GM12878 (cell line): ENCODE measurements at regions not wholly inside any gene's neighbourhood (a gene's known extent, or its start where the extent isn't known, plus 50 kb on each side); places are given as distances from the start of the nearest gene placed in this dataset.
"Not testable (repeated sequence)": the region's sequence is repeated elsewhere in the genome, so short reads cannot be mapped to it uniquely, and the experiment has no call there.

Experiments
- ATAC-seq: fragments of 200-7000 bp; cut with Tn5 transposase; 3 replicates; pipeline ENCODE4 v1.9.1; 2020; ENCODE audit warnings: mild to moderate bottlenecking, moderate library complexity
- BruUV-seq: library from RNA; stranded (reverse); fragments of 400-500 nt; replicated peaks from 2 replicates; lab custom pipeline; 2021; lab: Mats Ljungman, UMichigan
- CTCF ChIA-PET: fragments of 300-600 bp; sonication (Branson Sonifier 250); formaldehyde crosslinking; extraction: SDS; loops from one replicate; lab custom pipeline; 2021; ENCODE audit warnings: inconsistent platforms; lab: Yijun Ruan, JAX
- POLR2A ChIA-PET: fragments of 350-600 bp; formaldehyde crosslinking; extraction: SDS; loops from one replicate; lab custom pipeline; 2021; ENCODE audit warnings: inconsistent platforms; lab: Charles Lee
- RAD21 ChIA-PET: fragments of 300-600 bp; sonication (Branson Sonifier 250); formaldehyde crosslinking; loops from one replicate; lab custom pipeline; 2023; ENCODE audit warnings: antibody characterized with exemption; ENCODE audit not compliant: unreplicated experiment; lab: Charles Lee
- SMC1A ChIA-PET: fragments of 300-600 bp; sonication (Branson Sonifier 250); formaldehyde crosslinking; loops from one replicate; lab custom pipeline; 2023; ENCODE audit not compliant: unreplicated experiment, uncharacterized antibody; lab: Charles Lee
- DNase-seq: peaks from one replicate; pipeline ENCODE4 v3.0.0-alpha.2; 2011; ENCODE audit warnings: low read depth, low spot score
- FAIRE-seq: peaks from 3 replicates; lab custom pipeline; 2011; peaks lifted over from hg19 to GRCh38; lab: Jason Lieb, UNC
- H2AFZ ChIP-seq: 2 replicates; pipeline ENCODE4 v1.6.0; 2011; ENCODE audit warnings: low read depth, low read length, control low read depth; ENCODE audit not compliant: control insufficient read depth
- H3K27ac ChIP-seq: 2 replicates; pipeline ENCODE4 v1.5.1; 2011; ENCODE audit warnings: control low read depth; ENCODE audit not compliant: control insufficient read depth, insufficient read depth
- H3K27me3 ChIP-seq, 2 experiments: replicated peaks in 1 of 2; 2 replicates each; pipeline versions ENCODE4 v1.6.0 to v1.6.1; 2011; ENCODE audit warnings: low read length in 1 of 2; ENCODE audit not compliant: control insufficient read depth in 2 of 2, insufficient read depth in 2 of 2
- H3K36me3 ChIP-seq, 2 experiments: 2 replicates each; pipeline ENCODE4 v1.5.1; 2011; ENCODE audit warnings: low read length in 1 of 2; ENCODE audit not compliant: control insufficient read depth in 2 of 2, insufficient read depth in 2 of 2
- H3K4me1 ChIP-seq: 2 replicates; pipeline ENCODE4 v1.6.1; 2011; ENCODE audit warnings: mild to moderate bottlenecking, low read length, moderate library complexity, mixed read lengths; ENCODE audit not compliant: control insufficient read depth, insufficient read depth
- H3K4me2 ChIP-seq: 2 replicates; pipeline ENCODE4 v1.6.0; 2011; ENCODE audit warnings: control low read depth; ENCODE audit not compliant: control insufficient read depth, insufficient read depth
- H3K4me3 ChIP-seq: fragments of 200-600 bp; sonication (generic); 2 replicates; pipeline ENCODE4 v1.5.1; 2016
- H3K79me2 ChIP-seq: 2 replicates; pipeline ENCODE4 v1.6.0; 2011; ENCODE audit warnings: low read length; ENCODE audit not compliant: control insufficient read depth, insufficient read depth
- H3K9ac ChIP-seq: 2 replicates; pipeline ENCODE4 v1.8.0; 2011; ENCODE audit warnings: low read length, control low read depth, mixed read lengths; ENCODE audit not compliant: control insufficient read depth, insufficient read depth
- H3K9me3 ChIP-seq: replicated peaks from 3 replicates; pipeline ENCODE4 v1.5.1; 2011; ENCODE audit warnings: mild to moderate bottlenecking, low read length; ENCODE audit not compliant: control insufficient read depth, insufficient read depth
- H4K20me1 ChIP-seq: 2 replicates; pipeline ENCODE4 v1.6.0; 2011; ENCODE audit not compliant: control insufficient read depth, insufficient read depth
- ETV6 ChIP-seq, 2 experiments: fragments of 450-650 bp in 1 of 2; IDR thresholded peaks in 1 of 2; conservative IDR thresholded peaks in 1 of 2; 2 replicates each; pipeline ENCODE4 v1.6.1; 2014; ENCODE audit warnings: antibody characterized with exemption in 1 of 2, borderline replicate concordance in 1 of 2, low read depth in 1 of 2, mild to moderate bottlenecking in 1 of 2, moderate library complexity in 1 of 2
- KDM1A ChIP-seq: fragments of 200-600 bp; sonication (generic); IDR thresholded peaks from 2 replicates; pipeline ENCODE4 v1.6.1; 2016; ENCODE audit warnings: borderline replicate concordance
- NFYB ChIP-seq: IDR thresholded peaks from 2 replicates; pipeline ENCODE4 v1.6.1; 2011; ENCODE audit warnings: low read depth, mild to moderate bottlenecking, low read length, improper control_type of control experiment, moderate library complexity; ENCODE audit not compliant: insufficient read depth
- PAX8 ChIP-seq: fragments of 450-650 bp; IDR thresholded peaks from 2 replicates; pipeline ENCODE4 v1.6.1; 2017; ENCODE audit warnings: mild to moderate bottlenecking, moderate library complexity
- ZNF274 ChIP-seq: IDR thresholded peaks from one replicate; pipeline ENCODE4 v1.8.0; 2011; ENCODE audit not compliant: insufficient read length, insufficient read depth
- WGBS: methylation state at CpG from one replicate; pipeline ENCODE4 v1.1.6; 2016; ENCODE audit warnings: low lambda C conversion rate; ENCODE audit not compliant: insufficient replicate concordance, insufficient coverage; ENCODE audit errors: missing lambda C conversion rate; 5-methylcytosine and 5-hydroxymethylcytosine counted together
- in situ Hi-C: fragments of 300-500 bp; cut with MboI; formaldehyde crosslinking; loops from 9 replicates; pipeline ENCODE4 v1.14.3; 2018; ENCODE audit warnings: mixed read lengths
- intact Hi-C: fragments of 100-400 bp; cut with micrococcal nuclease; formaldehyde crosslinking; loops from one replicate; pipeline ENCODE4 v1.14.2; 2022; ENCODE audit not compliant: unreplicated experiment

DNA sequence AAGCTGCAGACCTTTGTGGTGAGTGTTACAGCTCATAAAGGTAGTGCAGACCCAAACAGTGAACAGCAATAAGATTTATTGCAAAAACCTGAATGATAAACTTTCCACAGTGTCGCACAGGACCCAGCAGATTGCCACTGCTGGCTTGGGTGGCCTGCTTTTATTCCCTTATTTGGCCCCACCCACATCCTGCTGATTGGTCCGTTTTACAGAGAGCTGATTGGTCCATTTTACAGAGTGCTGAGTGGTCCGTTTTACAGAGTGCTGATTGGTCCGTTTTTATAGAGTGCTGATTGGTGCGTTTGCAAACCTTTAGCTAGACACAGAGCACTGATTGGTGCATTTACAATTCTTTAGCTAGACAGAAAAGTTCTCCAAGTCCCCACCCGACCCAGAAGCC is 127.7 kb upstream of the UBE3A start:
- SMC1A ChIA-PET, POLR2A ChIA-PET, H3K9ac ChIP-seq, H3K9me3 ChIP-seq, CTCF ChIA-PET, FAIRE-seq, H2AFZ ChIP-seq, H3K27me3 ChIP-seq, BruUV-seq, DNase-seq, H3K36me3 ChIP-seq, H3K4me3 ChIP-seq, H3K4me2 ChIP-seq, ATAC-seq, H3K4me1 ChIP-seq: not testable (repeated sequence)
- WGBS = 36% methylated on average over 6 of the region's 6 CpGs
- in situ Hi-C loops = loop anchor here (25.0 kb wide), 2 partner anchors 171 to 646 kb away; no protein-coding TSS in a partner anchor
- peak; percentile 34; the same call in 1 of the 2 replicates for TF ChIP-seq NFYB
- TF ChIP-seq, all 136 proteins: peak for 1; not testable (repeated sequence) for 135
- H4K20me1 ChIP-seq, RAD21 ChIA-PET, intact Hi-C loops, H3K27ac ChIP-seq, H3K79me2 ChIP-seq: not testable (repeated sequence)

DNA sequence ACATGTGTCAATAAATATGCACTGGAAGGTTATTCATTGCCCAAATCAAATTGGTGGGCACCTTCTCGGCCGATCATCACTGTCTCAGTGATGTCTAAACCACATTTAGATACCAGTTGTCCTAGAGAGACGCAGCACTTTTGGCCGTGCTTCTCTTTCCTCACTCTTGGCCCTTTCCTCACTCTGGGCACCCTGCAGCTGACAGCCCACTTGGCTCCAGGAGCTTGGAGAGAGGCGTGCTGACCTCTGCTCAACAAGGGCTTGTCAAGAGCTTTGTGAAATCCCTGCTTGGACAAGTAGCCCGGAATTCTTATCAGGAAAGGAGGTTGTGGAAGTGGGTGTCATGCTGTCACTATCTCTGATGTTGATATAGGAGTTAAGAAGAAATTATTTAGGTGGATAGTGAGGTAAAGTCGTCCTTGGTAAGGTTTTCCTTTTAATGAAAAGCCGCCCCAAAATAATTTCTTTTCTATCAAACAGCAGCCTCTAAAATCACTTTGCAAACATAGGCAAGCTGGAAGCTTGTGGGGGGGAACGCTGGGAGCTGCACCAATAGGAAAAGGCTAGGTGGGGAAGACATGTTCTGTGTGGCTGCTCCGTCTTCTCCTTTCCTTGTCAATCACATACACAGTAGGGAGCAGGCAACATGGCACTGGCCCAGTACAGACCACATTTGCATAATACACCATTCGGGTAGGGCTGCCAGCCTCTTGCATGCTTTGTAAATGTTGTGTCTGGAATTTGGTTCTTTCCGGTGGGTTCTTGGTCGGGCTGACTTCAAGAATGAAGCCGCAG is 126.8 kb upstream of the UBE3A start:
- H3K4me2 ChIP-seq = no peak overlapping the region
- no peak for FAIRE-seq
- H3K79me2 ChIP-seq = no peaks in the 10 kb centered on the region
- no peaks in the 10 kb centered on the region for H4K20me1 ChIP-seq
- no peak for ATAC-seq
- no peak overlapping the region for H3K4me3 ChIP-seq
- intact Hi-C loops (no loop called here), in situ Hi-C loops (loop anchor here (25.0 kb wide), 2 partner anchors 172 to 647 kb away; no protein-coding TSS in a partner anchor)
- DNase-seq = no peak
- ChIA-PET SMC1A (no interaction called here), POLR2A (no interaction called here), CTCF (no interaction called here), RAD21 (no interaction called here)
- H2AFZ ChIP-seq = no peak overlapping the region
- no peaks in the 10 kb centered on the region for H3K27me3 ChIP-seq
- H3K27ac ChIP-seq = no peak overlapping the region
- BruUV-seq = no TSS peak
- no peak overlapping the region for H3K9ac ChIP-seq
- TF ChIP-seq KDM1A = no peak
- TF ChIP-seq ETV6 (conservative IDR thresholded peaks at IDR 0.05 in 1 of 2, IDR thresholded peaks at IDR 0.05 in 1 of 2; ENCODE audit: borderline replicate concordance in 1 of 2, low read depth in 1 of 2) = no peak
- no peak for TF ChIP-seq PAX8
- TF ChIP-seq ZNF274 = no peak
- TF ChIP-seq NFYB = no peak
- no peaks in the 10 kb centered on the region for H3K4me1 ChIP-seq
- H3K36me3 ChIP-seq = no peaks in the 10 kb centered on the region
- H3K9me3 ChIP-seq = no peaks in the 10 kb centered on the region; the same call in 2 of the 3 replicates
- 28% methylated on average over 14 of the region's 14 CpGs for WGBS
